ENCODE measurements at regions not wholly inside any gene's neighbourhood (a gene's known extent, or its start where the extent isn't known, plus 50 kb on each side); places are given as distances from the start of the nearest gene placed in this dataset.

- ChIA-PET CTCF (interaction anchor here (0.6 kb wide), 1 partner anchor 1469 kb away, joined by 4 read pairs; no protein-coding TSS in a partner anchor), POLR2A (no interaction called here)
- Histone ChIP-seq H3K36me3 (ENCODE audit: control insufficient read depth in 2 of 2, insufficient read depth in 1 of 2, low read length in 2 of 2) (no peaks in the 10 kb centered on the region), H3K4me1 (ENCODE audit: control insufficient read depth, insufficient read depth, low read length) (no peaks in the 10 kb centered on the region), H3K27ac (ENCODE audit: extremely low read depth, low read depth, low read length) (no peak overlapping the region), H3K9me3 (ENCODE audit: control insufficient read depth, insufficient read depth, low read depth, low read length) (no peaks in the 10 kb centered on the region), H3K4me3 (ENCODE audit: low read depth, low read length) (no peak overlapping the region)
- TF ChIP-seq SALL2 (tag by site-specific recombination; IDR thresholded peaks at IDR 0.05; ENCODE audit: borderline replicate concordance) (no peak), ZNF174 (tag by site-specific recombination; IDR thresholded peaks at IDR 0.05) (no peak), BCL11A (tag by site-specific recombination; IDR thresholded peaks at IDR 0.05; ENCODE audit: low read depth) (no peak), ZNF747 (tag by site-specific recombination; IDR thresholded peaks at IDR 0.05) (no peak), TSHZ1 (tag by site-specific recombination; IDR thresholded peaks at IDR 0.05; ENCODE audit: borderline replicate concordance) (no peak), ZNF350 (tag by site-specific recombination; IDR thresholded peaks at IDR 0.05) (no peak), ZNF664 (tag by site-specific recombination; IDR thresholded peaks at IDR 0.05) (no peak), ZNF114 (tag by site-specific recombination; IDR thresholded peaks at IDR 0.05) (no peak), SP2 (tag by site-specific recombination; IDR thresholded peaks at IDR 0.05) (no peak), ZNF37A (tag by site-specific recombination; IDR thresholded peaks at IDR 0.05) (no peak)
Observed at GRCh38 chr13:37448153-37448552, 150.4 kb downstream of the POSTN start.

- no peak overlapping the region for H3K27ac ChIP-seq (ENCODE audit: extremely low read depth, low read depth, low read length)
- H3K36me3 ChIP-seq (ENCODE audit: control insufficient read depth in 2 of 2, insufficient read depth in 1 of 2, low read length in 2 of 2), result no peaks in the 10 kb centered on the region
- ChIA-PET CTCF (interaction anchor here (0.7 kb wide), 1 partner anchor 608 kb away, joined by 3 read pairs; no protein-coding TSS in a partner anchor), POLR2A (no interaction called here)
- no peaks in the 10 kb centered on the region for H3K9me3 ChIP-seq (ENCODE audit: control insufficient read depth, insufficient read depth, low read depth, low read length)
- TF ChIP-seq ZNF792 (tag by site-specific recombination; IDR thresholded peaks at IDR 0.05), result no peak
- TF ChIP-seq ZNF175 (tag by site-specific recombination; IDR thresholded peaks at IDR 0.05), result no peak
- no peak for TF ChIP-seq ZNF692 (tag by site-specific recombination; IDR thresholded peaks at IDR 0.05)
- TF ChIP-seq ZBTB6 (tag by site-specific recombination; IDR thresholded peaks at IDR 0.05), result no peak
- TF ChIP-seq TRIM28 (IDR thresholded peaks at IDR 0.05; ENCODE audit: borderline replicate concordance, low read length), result no peak
- no peak for TF ChIP-seq ZSCAN18 (tag by site-specific recombination; IDR thresholded peaks at IDR 0.05)
- TF ChIP-seq ZFHX2 (tag by site-specific recombination; conservative IDR thresholded peaks at IDR 0.05), result no peak
- no peak for TF ChIP-seq ZNF18 (tag by site-specific recombination; IDR thresholded peaks at IDR 0.05)
- TF ChIP-seq ZNF350 (tag by site-specific recombination; IDR thresholded peaks at IDR 0.05), result no peak
- TF ChIP-seq ZNF311 (tag by site-specific recombination; IDR thresholded peaks at IDR 0.05; ENCODE audit: borderline replicate concordance), result no peak
- no peaks in the 10 kb centered on the region for H3K4me1 ChIP-seq (ENCODE audit: control insufficient read depth, insufficient read depth, low read length)
- H3K4me3 ChIP-seq (ENCODE audit: low read depth, low read length), result no peak overlapping the region
Observed at GRCh38 chr13:37446503-37446902, 152.1 kb downstream of the POSTN start.

Data from HEK293 (cell line).